Retinal pigment epithelial cell (primary cell): ENCODE measurements at regions not wholly inside any gene's neighbourhood (a gene's known extent, or its start where the extent isn't known, plus 50 kb on each side); places are given as distances from the start of the nearest gene placed in this dataset.
"Not testable (repeated sequence)": the region's sequence is repeated elsewhere in the genome, so short reads cannot be mapped to it uniquely, and the experiment has no call there.

Experiments used
- DNase-seq: peaks from one replicate; pipeline ENCODE4 v3.0.0-alpha.2; 2010; ENCODE audit warnings: low read depth
- H3K4me3 ChIP-seq: 2 replicates; pipeline ENCODE4 v1.5.1; 2011; ENCODE audit warnings: mild to moderate bottlenecking, low read length, control low read depth, moderate library complexity
- TF ChIP-seq, protein P1 (sequence below): conservative IDR thresholded peaks from 2 replicates; pipeline ENCODE4 v1.5.1; 2011; ENCODE audit warnings: low read depth, low read length, control low read depth, inconsistent platforms

GRCh38 chr1:30101487-30102227 is 621.7 kb downstream of the MATN1 start:
- no peak for DNase-seq
- TF ChIP-seq, protein P1, sequence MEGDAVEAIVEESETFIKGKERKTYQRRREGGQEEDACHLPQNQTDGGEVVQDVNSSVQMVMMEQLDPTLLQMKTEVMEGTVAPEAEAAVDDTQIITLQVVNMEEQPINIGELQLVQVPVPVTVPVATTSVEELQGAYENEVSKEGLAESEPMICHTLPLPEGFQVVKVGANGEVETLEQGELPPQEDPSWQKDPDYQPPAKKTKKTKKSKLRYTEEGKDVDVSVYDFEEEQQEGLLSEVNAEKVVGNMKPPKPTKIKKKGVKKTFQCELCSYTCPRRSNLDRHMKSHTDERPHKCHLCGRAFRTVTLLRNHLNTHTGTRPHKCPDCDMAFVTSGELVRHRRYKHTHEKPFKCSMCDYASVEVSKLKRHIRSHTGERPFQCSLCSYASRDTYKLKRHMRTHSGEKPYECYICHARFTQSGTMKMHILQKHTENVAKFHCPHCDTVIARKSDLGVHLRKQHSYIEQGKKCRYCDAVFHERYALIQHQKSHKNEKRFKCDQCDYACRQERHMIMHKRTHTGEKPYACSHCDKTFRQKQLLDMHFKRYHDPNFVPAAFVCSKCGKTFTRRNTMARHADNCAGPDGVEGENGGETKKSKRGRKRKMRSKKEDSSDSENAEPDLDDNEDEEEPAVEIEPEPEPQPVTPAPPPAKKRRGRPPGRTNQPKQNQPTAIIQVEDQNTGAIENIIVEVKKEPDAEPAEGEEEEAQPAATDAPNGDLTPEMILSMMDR, result no peak
- H3K4me3 ChIP-seq, result no peak overlapping the region

GRCh38 chr1:30101016-30101415 is 622.4 kb downstream of the MATN1 start:
- no peak for DNase-seq
- TF ChIP-seq, protein P1, result no peak
- H3K4me3 ChIP-seq, result no peak overlapping the region

DNA sequence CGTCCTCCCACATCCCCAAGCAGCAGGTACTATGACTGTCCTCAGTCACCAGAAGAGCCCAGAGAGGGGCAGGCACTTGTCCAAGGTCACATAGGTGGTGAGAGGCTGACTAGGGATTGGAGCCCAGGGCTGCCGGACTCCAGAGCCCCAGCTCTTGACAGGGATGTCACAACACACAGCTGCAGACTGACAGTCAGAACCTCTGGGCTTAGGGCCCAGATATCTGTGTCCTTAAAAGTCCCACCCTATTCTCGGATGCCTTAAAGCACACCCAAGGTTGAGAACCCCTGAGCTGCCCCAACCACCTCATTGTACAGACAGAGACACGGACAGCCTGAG is 622.9 kb downstream of the MATN1 start:
- DNase-seq, result no peak
- H3K4me3 ChIP-seq, result no peak overlapping the region
- TF ChIP-seq, protein P1, result no peak

DNA sequence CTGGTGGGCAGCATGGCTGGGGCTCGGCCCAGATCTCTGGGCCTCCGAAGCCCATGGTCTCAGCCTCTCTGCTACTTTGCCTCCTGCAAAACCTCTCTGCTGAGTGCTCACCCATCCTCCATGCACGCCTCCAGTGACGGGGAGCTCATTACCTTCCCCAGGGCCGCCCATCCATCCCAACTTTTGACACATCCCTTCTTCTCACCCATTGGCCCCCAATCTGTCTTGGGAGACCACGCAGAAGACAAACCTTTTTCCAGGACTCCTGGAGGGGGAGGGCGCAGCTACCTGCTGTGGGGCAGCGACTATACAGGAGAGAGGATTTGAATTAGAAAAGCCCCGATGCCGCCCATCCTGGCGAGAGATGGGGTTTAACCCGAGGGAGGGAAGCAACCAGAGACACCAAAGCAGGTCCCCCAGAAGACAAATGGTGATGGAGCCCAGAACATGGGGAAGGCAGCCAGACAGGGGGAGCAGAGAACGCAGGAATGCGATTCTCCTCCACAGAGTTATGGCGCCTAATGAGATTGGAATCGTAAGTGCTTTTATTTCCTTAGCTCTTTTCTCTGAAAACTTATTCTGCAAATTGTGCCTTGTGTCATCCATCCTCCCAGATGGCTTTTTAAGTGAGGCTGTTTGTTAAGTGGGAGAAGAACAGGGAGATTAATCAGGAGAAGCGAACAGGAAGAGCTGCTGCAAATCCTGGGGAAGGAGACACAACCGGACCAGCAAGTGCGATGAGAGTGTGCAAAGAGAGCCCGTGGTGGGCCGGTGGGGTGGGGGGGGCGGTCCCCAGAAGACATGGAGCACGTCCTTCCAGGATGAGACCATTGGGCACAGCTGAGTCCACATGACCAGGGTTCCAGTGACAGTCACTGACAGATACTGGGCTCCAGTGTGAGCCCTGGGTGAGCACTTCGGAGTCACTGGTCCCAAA is 623.5 kb downstream of the MATN1 start:
- TF ChIP-seq, protein P1, result no peak
- DNase-seq, result no peak
- H3K4me3 ChIP-seq, result no peak overlapping the region

GRCh38 chr1:30097851-30098250 is 625.5 kb downstream of the MATN1 start:
- H3K4me3 ChIP-seq, DNase-seq: not testable (repeated sequence)

DNA sequence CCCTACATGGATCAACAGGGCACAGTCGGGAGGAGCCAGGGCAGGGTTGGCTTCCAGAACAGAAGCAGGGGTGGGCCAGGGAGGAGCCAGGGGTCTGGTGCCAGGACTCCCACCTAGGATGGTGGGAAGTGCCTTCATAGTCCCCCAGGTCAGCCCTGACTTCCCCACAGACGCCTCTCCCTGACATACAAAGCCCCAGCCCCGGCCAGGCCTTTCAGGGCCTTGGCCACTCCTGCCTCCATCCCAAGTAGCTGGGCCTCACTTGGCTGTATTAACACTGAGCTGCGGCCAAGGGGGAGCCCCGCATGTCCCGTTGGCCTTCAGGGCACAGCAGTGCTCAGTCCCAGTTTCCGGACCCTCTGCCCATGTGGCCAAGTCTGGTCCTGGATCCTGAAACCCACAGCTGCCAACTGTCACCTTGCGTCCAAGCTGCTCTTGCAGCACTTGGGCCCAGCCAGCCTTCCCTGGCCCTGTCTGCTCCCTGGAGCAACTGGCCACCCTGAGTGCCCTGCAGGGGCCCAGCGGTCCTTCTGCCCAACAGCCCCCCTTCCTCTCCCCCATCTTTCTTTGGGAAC is 627.8 kb downstream of the MATN1 start:
- H3K4me3 ChIP-seq, result no peak overlapping the region
- DNase-seq, result no peak
- TF ChIP-seq, protein P1, result no peak

DNA sequence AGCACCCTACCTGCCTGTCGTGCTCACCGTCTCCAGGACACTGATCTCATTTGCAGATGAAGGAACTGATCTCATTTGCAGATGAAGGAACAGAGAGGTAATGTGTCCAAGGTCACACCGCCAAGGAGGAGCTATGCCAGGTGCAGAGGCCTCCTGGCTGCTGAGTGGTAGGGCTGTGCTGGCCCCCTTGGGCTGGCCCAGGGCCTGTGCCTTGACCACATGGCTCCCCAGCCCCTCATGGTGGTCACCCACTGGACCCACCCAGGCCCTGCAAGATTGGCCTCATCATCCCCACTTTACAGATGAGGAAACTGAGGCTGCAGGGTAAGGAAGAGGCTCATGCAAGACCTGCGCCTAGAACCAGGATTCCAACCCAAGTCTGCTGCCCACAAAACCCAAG is 628.3 kb downstream of the MATN1 start:
- H3K4me3 ChIP-seq, result no peak overlapping the region
- DNase-seq, result no peak
- TF ChIP-seq, protein P1, result no peak
